H1 (cell line): ENCODE measurements at regions not wholly inside any gene's neighbourhood (a gene's known extent, or its start where the extent isn't known, plus 50 kb on each side); places are given as distances from the start of the nearest gene placed in this dataset.

Experiments
- CTCF ChIA-PET: fragments of 300-600 bp; sonication (Branson Sonifier 250); formaldehyde crosslinking; loops from one replicate; lab custom pipeline; 2021; ENCODE audit not compliant: partially characterized antibody; lab: Charles Lee
- POLR2A ChIA-PET: fragments of 300-600 bp; sonication (Branson Sonifier 250); formaldehyde crosslinking; loops from one replicate; lab custom pipeline; 2021; ENCODE audit warnings: inconsistent platforms; ENCODE audit not compliant: partially characterized antibody; lab: Charles Lee
- DNase-seq, 2 experiments: peaks; one replicate each; pipeline versions ENCODE4 v3.0.0 to v3.0.0-alpha.2; 2010 to 2022; ENCODE audit warnings: low spot score in 2 of 2, low read depth in 1 of 2, mixed read lengths in 1 of 2
- FAIRE-seq: peaks from 2 replicates; lab custom pipeline; 2011; peaks lifted over from hg19 to GRCh38; lab: Jason Lieb, UNC
- H2AFZ ChIP-seq: 2 replicates; pipeline ENCODE4 v1.8.1; 2012; ENCODE audit warnings: low read length, inconsistent platforms
- H2AK5ac ChIP-seq: 2 replicates; pipeline ENCODE4 v1.6.1; 2013; ENCODE audit warnings: low read depth, low read length
- H2BK120ac ChIP-seq: replicated peaks from 2 replicates; pipeline ENCODE3; 2013; ENCODE audit warnings: low read depth, low read length, inconsistent platforms
- H2BK12ac ChIP-seq: 2 replicates; pipeline ENCODE4 v1.6.1; 2013; ENCODE audit warnings: low read depth, low read length
- H2BK15ac ChIP-seq: 2 replicates; pipeline ENCODE4 v1.6.1; 2013; ENCODE audit warnings: low read length
- H2BK20ac ChIP-seq: 2 replicates; pipeline ENCODE4 v1.6.1; 2013; ENCODE audit warnings: low read length
- H2BK5ac ChIP-seq: 2 replicates; pipeline ENCODE4 v1.6.1; 2013; ENCODE audit warnings: low read depth, low read length
- H3K14ac ChIP-seq: 2 replicates; pipeline ENCODE4 v1.6.1; 2013; ENCODE audit warnings: inconsistent platforms; ENCODE audit not compliant: insufficient read length
- H3K18ac ChIP-seq: 2 replicates; pipeline ENCODE4 v1.6.1; 2013; ENCODE audit warnings: low read length; ENCODE audit errors: extremely low read depth
- H3K23ac ChIP-seq: 2 replicates; pipeline ENCODE4 v1.6.1; 2013; ENCODE audit warnings: inconsistent platforms; ENCODE audit not compliant: insufficient read length
- H3K23me2 ChIP-seq: 2 replicates; pipeline ENCODE4 v1.6.1; 2013; ENCODE audit warnings: low read depth, low read length
- H3K27ac ChIP-seq: 2 replicates; pipeline ENCODE4 v1.6.1; 2011; ENCODE audit warnings: low read depth, low read length, inconsistent platforms
- H3K27me3 ChIP-seq, 4 experiments: replicated peaks in 1 of 4; 1 replicate in 1 of 4; 2 replicates in 3 of 4; pipeline versions ENCODE4 v1.6.1 to v1.8.1; 2011 to 2013; ENCODE audit warnings: low read length in 3 of 4, mild to moderate bottlenecking in 3 of 4, inconsistent platforms in 2 of 4, mixed read lengths in 2 of 4, moderate library complexity in 1 of 4; ENCODE audit not compliant: control insufficient read depth in 3 of 4, insufficient read depth in 3 of 4; ENCODE audit errors: extremely low read depth in 1 of 4
- H3K36me3 ChIP-seq, 4 experiments: 2 replicates each; pipeline versions ENCODE4 v1.6.1 to v1.8.1; 2011 to 2013; ENCODE audit warnings: mild to moderate bottlenecking in 4 of 4, low read length in 3 of 4, moderate library complexity in 2 of 4, control low read depth in 1 of 4, inconsistent platforms in 1 of 4; ENCODE audit not compliant: insufficient read depth in 4 of 4, control insufficient read depth in 2 of 4
- H3K4ac ChIP-seq: replicated peaks from 2 replicates; pipeline ENCODE3; 2013; ENCODE audit warnings: low read length, low read depth, mixed read lengths, inconsistent platforms; ENCODE audit not compliant: insufficient read length
- H3K4me1 ChIP-seq, 4 experiments: replicated peaks in 1 of 4; 1 replicate in 1 of 4; 2 replicates in 3 of 4; pipeline versions ENCODE4 v1.6.1 to v1.8.1; 2011 to 2013; ENCODE audit warnings: low read length in 3 of 4, inconsistent platforms in 2 of 4, mixed read lengths in 1 of 4; ENCODE audit not compliant: insufficient read depth in 4 of 4, control insufficient read depth in 3 of 4
- H3K4me2 ChIP-seq, 2 experiments: 2 replicates each; pipeline versions ENCODE4 v1.6.1 to v1.8.1; 2011 to 2013; ENCODE audit warnings: low read depth in 2 of 2, low read length in 2 of 2, control low read depth in 1 of 2, inconsistent platforms in 1 of 2, mild to moderate bottlenecking in 1 of 2; ENCODE audit not compliant: insufficient read depth in 1 of 2
- H3K4me3 ChIP-seq, 4 experiments: fragments of 200-600, 300-600 bp in 1 of 4; sonication (generic), shearing (Covaris generic), sonication (Bioruptor Twin) in 1 of 4; 2 replicates each; pipeline versions ENCODE4 v1.5.1 to v1.8.1; 2011 to 2016; ENCODE audit warnings: low read length in 4 of 4, low read depth in 3 of 4, control low read depth in 2 of 4, inconsistent platforms in 2 of 4, mild to moderate bottlenecking in 2 of 4, mixed read lengths in 1 of 4, moderate library complexity in 1 of 4; ENCODE audit not compliant: insufficient read depth in 2 of 4; ENCODE audit errors: extremely low read depth in 1 of 4
- H3K56ac ChIP-seq: replicated peaks from 2 replicates; pipeline ENCODE3; 2013; ENCODE audit warnings: low read depth, mild to moderate bottlenecking, mixed read lengths, low read length, inconsistent platforms; ENCODE audit not compliant: insufficient read length
- H3K79me1 ChIP-seq: 2 replicates; pipeline ENCODE4 v1.6.1; 2013; ENCODE audit warnings: low read depth, low read length, control low read depth
- H3K79me2 ChIP-seq, 2 experiments: 2 replicates each; pipeline versions ENCODE4 v1.6.1 to v1.8.1; 2012 to 2013; ENCODE audit warnings: low read length in 2 of 2, mild to moderate bottlenecking in 2 of 2, inconsistent platforms in 1 of 2; ENCODE audit not compliant: insufficient read depth in 2 of 2, control insufficient read depth in 1 of 2
- H3K9ac ChIP-seq, 4 experiments: replicated peaks in 1 of 4; 1 replicate in 1 of 4; 2 replicates in 3 of 4; pipeline versions ENCODE4 v1.6.1 to v1.8.1; 2011 to 2013; ENCODE audit warnings: low read depth in 3 of 4, low read length in 3 of 4, control low read depth in 2 of 4, mild to moderate bottlenecking in 2 of 4, moderate library complexity in 2 of 4, inconsistent platforms in 1 of 4; ENCODE audit errors: extremely low read depth in 1 of 4
- H3K9me3 ChIP-seq, 2 experiments: 2 replicates each; pipeline versions ENCODE4 v1.6.1 to v1.8.1; 2012 to 2013; ENCODE audit warnings: mild to moderate bottlenecking in 2 of 2, moderate library complexity in 2 of 2, control low read depth in 1 of 2, inconsistent platforms in 1 of 2, low read depth in 1 of 2, low read length in 1 of 2, mixed read lengths in 1 of 2; ENCODE audit not compliant: insufficient read depth in 2 of 2
- H4K20me1 ChIP-seq, 2 experiments: replicated peaks in 1 of 2; 2 replicates each; pipeline versions ENCODE3 to v1.8.1; 2011 to 2013; ENCODE audit warnings: inconsistent platforms in 2 of 2, low read length in 2 of 2, mild to moderate bottlenecking in 1 of 2; ENCODE audit not compliant: insufficient read depth in 2 of 2, control insufficient read depth in 1 of 2
- H4K5ac ChIP-seq: 2 replicates; pipeline ENCODE4 v1.6.1; 2013; ENCODE audit warnings: low read length, low read depth, mixed read lengths, inconsistent platforms; ENCODE audit not compliant: insufficient read length
- H4K8ac ChIP-seq: 2 replicates; pipeline ENCODE4 v1.8.0; 2013; ENCODE audit warnings: mild to moderate bottlenecking, moderate library complexity, low read length, inconsistent platforms; ENCODE audit not compliant: insufficient read depth; ENCODE audit errors: extremely low read depth
- H4K91ac ChIP-seq: replicated peaks from 2 replicates; pipeline ENCODE3; 2013; ENCODE audit warnings: low read length, mixed read lengths, inconsistent platforms; ENCODE audit not compliant: insufficient read length
- MAFK ChIP-seq: IDR thresholded peaks from 2 replicates; pipeline ENCODE4 v1.6.1; 2012; ENCODE audit warnings: low read depth, mild to moderate bottlenecking, improper control_type of control experiment, low read length
- TEAD4 ChIP-seq: IDR thresholded peaks from 2 replicates; pipeline ENCODE4 v1.6.1; 2012; ENCODE audit warnings: low read depth, low read length, inconsistent platforms, mixed read lengths
- WGBS, 2 experiments: shearing (Covaris generic) in 1 of 2; methylation state at CpG; one replicate each; pipeline versions ENCODE4 v1.1.6 to v1.1.7; 2013 to 2015; ENCODE audit warnings: low lambda C conversion rate in 2 of 2, mixed read lengths in 2 of 2, inconsistent platforms in 1 of 2, low coverage in 1 of 2, missing lambda C conversion rate in 1 of 2; ENCODE audit not compliant: insufficient replicate concordance in 2 of 2, insufficient coverage in 1 of 2, insufficient read length in 1 of 2; ENCODE audit errors: extremely low coverage in 1 of 2, missing lambda C conversion rate in 1 of 2; 5-methylcytosine and 5-hydroxymethylcytosine counted together

DNA sequence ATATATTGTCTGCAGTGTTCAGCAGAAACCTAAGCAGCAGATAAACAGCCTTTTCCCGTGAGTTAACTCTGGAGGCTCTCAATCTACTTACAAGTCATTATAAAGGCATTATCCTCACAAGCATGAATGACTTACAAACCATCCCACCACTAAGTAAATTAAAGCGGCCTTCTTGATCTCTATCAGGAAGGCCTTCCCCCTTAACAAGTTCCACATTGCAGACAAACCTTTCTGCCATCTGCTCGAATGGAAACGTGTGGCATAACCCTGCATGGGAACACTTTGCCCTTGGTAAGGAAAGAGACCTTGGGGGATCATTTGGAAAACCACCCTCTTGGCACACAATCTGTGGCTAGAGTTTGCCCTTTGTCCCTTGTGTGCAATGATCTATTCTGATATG lies 199.5 kb downstream of the OSR1 start:
- no peak for TF ChIP-seq TEAD4
- TF ChIP-seq MAFK, result no peak
- CTCF ChIA-PET, result no interaction called here

More for the DNA sequence above, 199.5 kb downstream of the OSR1 start:
- H3K4ac ChIP-seq, result no peak overlapping the region
- H2BK12ac ChIP-seq, result no peak overlapping the region
- no peak overlapping the region for H3K18ac ChIP-seq
- H3K27me3 ChIP-seq, result no peaks in the 10 kb centered on the region
- H4K8ac ChIP-seq, result no peak overlapping the region
- POLR2A ChIA-PET, result no interaction called here
- 74% methylated on average over 4 of the region's 4 CpGs; no CpG with 5 or more reads in 1 of the 2 experiments for WGBS, 2 experiments
- H3K56ac ChIP-seq, result no peak overlapping the region
- no peak overlapping the region for H2AK5ac ChIP-seq
- H3K36me3 ChIP-seq, result no peaks in the 10 kb centered on the region
- H3K27ac ChIP-seq, result no peak overlapping the region
- H2AFZ ChIP-seq, result no peak overlapping the region
- H3K23me2 ChIP-seq, result no peaks in the 10 kb centered on the region
- H3K79me1 ChIP-seq, result no peaks in the 10 kb centered on the region
- H2BK15ac ChIP-seq, result no peak overlapping the region
- no peak overlapping the region for H4K91ac ChIP-seq
- FAIRE-seq, result no peak
- H4K5ac ChIP-seq, result no peak overlapping the region
- H3K4me2 ChIP-seq, result no peak overlapping the region
- no peaks in the 10 kb centered on the region; a peak in 1 of 4 replicates for H3K9me3 ChIP-seq
- no peak overlapping the region for H2BK5ac ChIP-seq
- H3K14ac ChIP-seq, result no peak overlapping the region
- H2BK20ac ChIP-seq, result no peak overlapping the region
- DNase-seq, result no peak
- H2BK120ac ChIP-seq, result no peak overlapping the region
- H3K4me3 ChIP-seq, result no peak overlapping the region
- H3K9ac ChIP-seq, result no peak overlapping the region
- H3K4me1 ChIP-seq, result no peaks in the 10 kb centered on the region
- no peak overlapping the region for H3K23ac ChIP-seq
- H4K20me1 ChIP-seq, result no peaks in the 10 kb centered on the region
- H3K79me2 ChIP-seq, result no peaks in the 10 kb centered on the region
